GM13976 (cell line): ENCODE measurements at regions not wholly inside any gene's neighbourhood (a gene's known extent, or its start where the extent isn't known, plus 50 kb on each side); places are given as distances from the start of the nearest gene placed in this dataset.

Source experiments
- DNase-seq: peaks from one replicate; pipeline ENCODE4 v3.0.0; 2012; ENCODE audit warnings: low spot score
- CTCF ChIP-seq: IDR thresholded peaks from 2 replicates; pipeline ENCODE4 v1.5.1; 2012; ENCODE audit warnings: borderline replicate concordance, mild to moderate bottlenecking; ENCODE audit not compliant: insufficient read depth; ENCODE audit errors: extremely low read depth, missing control alignments, control extremely low read depth
- in situ Hi-C: fragments of 300-500 bp; cut with MboI; formaldehyde crosslinking; loops from one replicate; pipeline ENCODE4 v1.12.0; 2022; ENCODE audit warnings: low sequenced_read_pairs, mixed read lengths, inconsistent platforms; ENCODE audit not compliant: unreplicated experiment

- in situ Hi-C loops: no loop called here
- TF ChIP-seq CTCF: no peak
- no peak for DNase-seq
Observed at GRCh38 chr7:54869523-54869922, 110.5 kb upstream of the SEC61G start.

GRCh38 chr7:54874804-54875203 is 115.8 kb upstream of the SEC61G start:
- DNase-seq: no peak
- TF ChIP-seq CTCF: no peak
- in situ Hi-C loops: no loop called here

GRCh38 chr7:54877683-54878082 is 118.7 kb upstream of the SEC61G start:
- no peak for TF ChIP-seq CTCF
- DNase-seq: no peak

GRCh38 chr7:54878339-54878738 is 119.3 kb upstream of the SEC61G start:
- in situ Hi-C loops: no loop called here
- DNase-seq: no peak
- TF ChIP-seq CTCF: no peak

More at GRCh38 chr7:54877683-54878082, 118.7 kb upstream of the SEC61G start:
- in situ Hi-C loops: no loop called here

GRCh38 chr7:54879776-54880175 is 120.8 kb upstream of the SEC61G start:
- no peak for DNase-seq
- in situ Hi-C loops: no loop called here
- TF ChIP-seq CTCF: no peak

- in situ Hi-C loops: no loop called here
- TF ChIP-seq CTCF: no peak
- no peak for DNase-seq
Observed at GRCh38 chr7:54880326-54880989, 121.4 kb upstream of the SEC61G start.

- in situ Hi-C loops: no loop called here
- DNase-seq: no peak
- no peak for TF ChIP-seq CTCF
Observed at GRCh38 chr7:54881816-54882520, 123.0 kb upstream of the SEC61G start.
